Neuronal stem cell (in vitro differentiated cells): ENCODE measurements at regions not wholly inside any gene's neighbourhood (a gene's known extent, or its start where the extent isn't known, plus 50 kb on each side); places are given as distances from the start of the nearest gene placed in this dataset.

Source experiments
- DNase-seq: peaks from one replicate; pipeline ENCODE4 v3.0.0-alpha.2; 2013; ENCODE audit warnings: low spot score
- H2AFZ ChIP-seq: one replicate; pipeline ENCODE4 v1.6.1; 2013; ENCODE audit warnings: mild to moderate bottlenecking, low read length, inconsistent platforms
- H2AK5ac ChIP-seq: 2 replicates; pipeline ENCODE4 v1.6.1; 2013; ENCODE audit warnings: low read depth, mild to moderate bottlenecking, inconsistent platforms, low read length, moderate library complexity, mixed read lengths
- H2BK120ac ChIP-seq: 2 replicates; pipeline ENCODE4 v1.6.1; 2013; ENCODE audit warnings: low read depth, mild to moderate bottlenecking, inconsistent platforms, low read length, moderate library complexity, mixed read lengths
- H2BK12ac ChIP-seq: one replicate; pipeline ENCODE4 v1.6.1; 2013; ENCODE audit warnings: low read length, inconsistent platforms
- H2BK15ac ChIP-seq: 2 replicates; pipeline ENCODE4 v1.6.1; 2013; ENCODE audit warnings: mild to moderate bottlenecking, low read length, inconsistent platforms, mixed read lengths
- H2BK5ac ChIP-seq: one replicate; pipeline ENCODE4 v1.6.1; 2013; ENCODE audit warnings: inconsistent platforms, mild to moderate bottlenecking, low read length, moderate library complexity
- H3K14ac ChIP-seq: one replicate; pipeline ENCODE4 v1.6.1; 2013; ENCODE audit warnings: low read length, inconsistent platforms
- H3K18ac ChIP-seq: 2 replicates; pipeline ENCODE4 v1.6.1; 2013; ENCODE audit warnings: low read length, inconsistent platforms
- H3K23ac ChIP-seq: 2 replicates; pipeline ENCODE4 v1.6.1; 2013; ENCODE audit warnings: low read depth, mild to moderate bottlenecking, mixed read lengths, low read length, inconsistent platforms; ENCODE audit not compliant: poor library complexity
- H3K27ac ChIP-seq: replicated peaks from 3 replicates; pipeline ENCODE4 v1.5.1; 2013; ENCODE audit warnings: low read length, inconsistent platforms
- H3K27me3 ChIP-seq, 3 experiments: 2 replicates each; pipeline ENCODE4 v1.6.1; 2013; ENCODE audit warnings: low read length in 3 of 3, mild to moderate bottlenecking in 2 of 3, inconsistent platforms in 1 of 3, low read depth in 1 of 3, mixed read lengths in 1 of 3, moderate library complexity in 1 of 3; ENCODE audit not compliant: control insufficient read depth in 3 of 3, insufficient read depth in 3 of 3
- H3K36me3 ChIP-seq, 2 donors: replicated peaks in 1 of 2; 2 replicates each; pipeline ENCODE4 v1.6.1; 2013; ENCODE audit warnings: low read length in 2 of 2; ENCODE audit not compliant: control insufficient read depth in 2 of 2, insufficient read depth in 2 of 2
- H3K4ac ChIP-seq: 2 replicates; pipeline ENCODE4 v1.6.1; 2013; ENCODE audit warnings: inconsistent platforms, mild to moderate bottlenecking, low read length, moderate library complexity
- H3K4me1 ChIP-seq, 2 donors: 1 replicate in 1 of 2; 2 replicates in 1 of 2; pipeline ENCODE4 v1.6.1; 2013; ENCODE audit warnings: low read length in 2 of 2, low read depth in 1 of 2; ENCODE audit not compliant: control insufficient read depth in 2 of 2, insufficient read depth in 1 of 2
- H3K4me2 ChIP-seq: one replicate; pipeline ENCODE4 v1.6.1; 2013; ENCODE audit warnings: mild to moderate bottlenecking, low read length, inconsistent platforms; ENCODE audit not compliant: insufficient read depth, poor library complexity, severe bottlenecking
- H3K4me3 ChIP-seq, 2 donors: 2 replicates each; pipeline ENCODE4 v1.5.1; 2013; ENCODE audit warnings: low read length in 2 of 2, mild to moderate bottlenecking in 2 of 2, inconsistent platforms in 1 of 2, moderate library complexity in 1 of 2
- H3K79me1 ChIP-seq: one replicate; pipeline ENCODE4 v1.6.1; 2013; ENCODE audit warnings: low read depth, mild to moderate bottlenecking, inconsistent platforms, low read length, moderate library complexity
- H3K9ac ChIP-seq: one replicate; pipeline ENCODE4 v1.6.1; 2013; ENCODE audit warnings: mild to moderate bottlenecking, low read depth, low read length, inconsistent platforms; ENCODE audit not compliant: poor library complexity
- H3K9me3 ChIP-seq, 2 donors: replicated peaks in 1 of 2; 2 replicates each; pipeline versions ENCODE3 to v1.6.1; 2013; ENCODE audit warnings: low read length in 2 of 2, mild to moderate bottlenecking in 2 of 2, inconsistent platforms in 1 of 2, low read depth in 1 of 2, mixed read lengths in 1 of 2, moderate library complexity in 1 of 2; ENCODE audit not compliant: control insufficient read depth in 2 of 2, insufficient read depth in 1 of 2
- H4K8ac ChIP-seq: one replicate; pipeline ENCODE4 v1.6.1; 2013; ENCODE audit warnings: low read depth, mild to moderate bottlenecking, inconsistent platforms, low read length, moderate library complexity
- H4K91ac ChIP-seq: one replicate; pipeline ENCODE4 v1.6.1; 2013; ENCODE audit warnings: low read length, low read depth, mild to moderate bottlenecking, inconsistent platforms; ENCODE audit not compliant: poor library complexity
- whole genome bisulfite sequencing, 2 donors: extraction: QIAGEN DNeasy Blood & Tissue Kit; methylation state at CpG; one replicate each; pipeline ENCODE4 v1.1.7; 2013; ENCODE audit warnings: missing lambda C conversion rate in 2 of 2, mixed read lengths in 1 of 2; ENCODE audit not compliant: insufficient read length in 2 of 2, insufficient replicate concordance in 1 of 2; ENCODE audit errors: extremely low coverage in 2 of 2; 5-methylcytosine and 5-hydroxymethylcytosine counted together

DNA sequence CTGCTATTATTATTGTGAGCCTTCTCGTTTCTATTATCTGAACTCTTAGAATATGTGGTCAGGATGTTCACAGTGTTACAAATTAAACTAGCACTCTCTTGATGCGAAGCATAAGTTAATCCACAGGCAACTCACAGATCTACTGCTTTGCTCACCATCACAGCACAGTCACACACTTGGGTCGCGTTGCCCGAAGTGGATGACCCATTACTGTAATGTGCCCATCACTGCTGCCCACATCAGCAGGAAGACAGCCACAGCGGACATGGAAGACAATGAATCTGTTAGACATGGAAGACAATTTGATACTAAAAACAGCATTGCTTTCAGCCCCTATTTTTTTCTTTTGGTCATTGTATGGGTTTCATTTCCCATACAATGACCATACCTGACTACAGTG lies 216.4 kb upstream of the B3GAT1 start:
- no peak overlapping the region for H3K27ac ChIP-seq
- H2BK15ac ChIP-seq: no peak overlapping the region
- H2AFZ ChIP-seq: no peak overlapping the region
- H4K91ac ChIP-seq: no peak overlapping the region
- H2BK120ac ChIP-seq: no peak overlapping the region
- H4K8ac ChIP-seq: no peak overlapping the region
- H3K4me2 ChIP-seq: no peak overlapping the region
- no peaks in the 10 kb centered on the region for H3K79me1 ChIP-seq
- H3K14ac ChIP-seq: no peak overlapping the region
- no peaks in the 10 kb centered on the region for H3K36me3 ChIP-seq
- no peak overlapping the region for H3K23ac ChIP-seq
- no peak overlapping the region for H2AK5ac ChIP-seq
- WGBS, 2 donors: no CpG with 5 or more reads among the region's 6 CpGs
- H3K9ac ChIP-seq: no peak overlapping the region
- no peaks in the 10 kb centered on the region for H3K27me3 ChIP-seq
- no peak overlapping the region for H3K4ac ChIP-seq
- no peak for DNase-seq
- H3K9me3 ChIP-seq: no peaks in the 10 kb centered on the region
- peaks cover 0 to 4% of the 10 kb centered on the region in 2 donors for H3K4me1 ChIP-seq
- no peak overlapping the region for H3K18ac ChIP-seq
- H2BK5ac ChIP-seq: no peak overlapping the region
- H2BK12ac ChIP-seq: no peak overlapping the region
- no peak overlapping the region for H3K4me3 ChIP-seq

DNA sequence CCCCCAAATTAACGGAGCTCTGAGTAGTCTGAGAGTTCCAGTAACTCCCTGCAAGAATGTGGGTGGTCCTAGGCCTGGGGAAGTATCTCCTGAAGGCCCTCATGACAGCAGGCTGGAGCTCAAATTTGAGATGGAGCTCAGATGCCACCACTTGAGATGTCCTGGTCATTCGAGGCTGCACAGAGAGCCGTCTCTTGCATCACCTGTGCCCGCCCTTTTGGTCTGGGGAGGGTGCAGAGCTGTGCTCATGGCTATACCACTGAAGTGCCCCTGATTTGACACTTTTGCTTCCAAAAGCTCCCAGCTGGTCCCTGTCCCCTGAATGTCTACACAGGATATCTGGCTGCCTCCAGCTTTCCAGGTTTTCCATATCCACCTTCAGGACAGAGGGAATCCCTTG lies 214.0 kb upstream of the B3GAT1 start:
- H2BK5ac ChIP-seq: no peak overlapping the region
- H3K9me3 ChIP-seq: no peaks in the 10 kb centered on the region
- H4K91ac ChIP-seq: no peak overlapping the region
- no peak overlapping the region for H2AFZ ChIP-seq
- no peaks in the 10 kb centered on the region for H3K36me3 ChIP-seq
- no peak overlapping the region for H3K4ac ChIP-seq
- H3K4me2 ChIP-seq: no peak overlapping the region
- no peak overlapping the region for H2AK5ac ChIP-seq
- no peak overlapping the region for H3K27ac ChIP-seq
- H4K8ac ChIP-seq: no peak overlapping the region
- no peaks in the 10 kb centered on the region for H3K79me1 ChIP-seq
- H2BK12ac ChIP-seq: no peak overlapping the region
- H3K9ac ChIP-seq: no peak overlapping the region
- no peak overlapping the region for H2BK15ac ChIP-seq
- no peak overlapping the region for H3K23ac ChIP-seq
- no peak overlapping the region for H3K4me3 ChIP-seq
- DNase-seq: no peak
- H2BK120ac ChIP-seq: no peak overlapping the region
- no peak overlapping the region for H3K18ac ChIP-seq
- no peaks in the 10 kb centered on the region for H3K27me3 ChIP-seq
- no peaks in the 10 kb centered on the region for H3K4me1 ChIP-seq
- no CpG with 5 or more reads among the region's 4 CpGs for WGBS, 2 donors
- H3K14ac ChIP-seq: no peak overlapping the region

DNA sequence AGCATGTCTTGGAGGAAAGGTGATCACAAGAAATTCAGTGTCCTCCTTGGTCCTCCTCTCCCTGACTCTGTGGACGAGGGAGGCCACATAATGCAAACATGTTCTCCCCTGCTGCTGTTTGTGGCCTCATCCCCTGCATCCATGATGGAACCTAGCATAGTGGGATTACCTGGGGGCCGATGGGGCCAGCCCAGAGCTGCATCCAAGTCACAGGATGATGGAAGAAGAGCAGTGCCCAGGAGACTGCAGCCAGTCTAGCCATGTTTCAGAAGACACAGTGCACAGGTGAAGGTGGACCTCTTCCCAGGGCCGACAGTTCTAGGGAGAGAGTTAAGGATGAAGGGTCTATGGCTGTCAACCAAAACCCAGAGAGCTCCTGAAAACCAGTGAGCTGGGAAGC lies 213.6 kb upstream of the B3GAT1 start:
- Histone ChIP-seq H4K91ac (no peak overlapping the region), H3K4ac (no peak overlapping the region), H2AFZ (no peak overlapping the region), H3K18ac (no peak overlapping the region), H3K23ac (no peak overlapping the region), H3K27me3 (no peaks in the 10 kb centered on the region), H2BK5ac (no peak overlapping the region), H4K8ac (no peak overlapping the region), H3K9ac (no peak overlapping the region), H3K27ac (no peak overlapping the region), H2AK5ac (no peak overlapping the region), H2BK120ac (no peak overlapping the region), H3K79me1 (no peaks in the 10 kb centered on the region), H3K14ac (no peak overlapping the region), H3K36me3 (no peaks in the 10 kb centered on the region), H2BK15ac (no peak overlapping the region), H3K9me3 (no peaks in the 10 kb centered on the region), H3K4me2 (no peak overlapping the region), H3K4me3 (no peak overlapping the region), H2BK12ac (no peak overlapping the region), H3K4me1 (no peaks in the 10 kb centered on the region)
- WGBS, 2 donors: no CpG with 5 or more reads among the region's 3 CpGs
- DNase-seq: no peak

DNA sequence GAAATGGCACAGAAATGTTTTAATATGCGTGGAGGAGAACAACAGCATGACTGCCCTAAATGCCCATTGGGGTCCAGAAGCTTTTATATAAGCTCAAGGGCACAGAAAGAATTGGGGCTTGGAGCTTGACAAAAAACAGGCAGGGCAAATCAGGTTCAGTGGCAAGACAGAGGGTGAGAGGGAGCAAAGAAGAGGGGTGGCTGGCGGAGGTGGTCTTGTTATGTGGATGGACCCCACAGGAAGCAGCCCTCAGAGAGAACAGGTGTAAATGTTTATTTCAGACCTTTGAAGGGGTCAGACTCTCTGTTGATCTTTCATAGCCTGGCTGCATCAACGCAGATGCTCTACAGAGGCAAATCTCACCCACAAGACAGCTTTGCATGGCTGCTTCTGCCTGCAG lies 213.1 kb upstream of the B3GAT1 start:
- Histone ChIP-seq H2AK5ac (no peak overlapping the region), H3K18ac (no peak overlapping the region), H3K23ac (no peak overlapping the region), H3K27ac (no peak overlapping the region), H2BK120ac (no peak overlapping the region), H4K91ac (no peak overlapping the region), H2BK5ac (no peak overlapping the region), H3K14ac (no peak overlapping the region), H3K4me2 (no peak overlapping the region), H3K9me3 (no peaks in the 10 kb centered on the region), H3K36me3 (no peaks in the 10 kb centered on the region), H3K4me3 (no peak overlapping the region), H2BK12ac (no peak overlapping the region), H3K27me3 (no peaks in the 10 kb centered on the region), H3K9ac (no peak overlapping the region), H3K4ac (no peak overlapping the region), H3K79me1 (no peaks in the 10 kb centered on the region), H2BK15ac (no peak overlapping the region), H2AFZ (no peak overlapping the region), H4K8ac (no peak overlapping the region), H3K4me1 (no peaks in the 10 kb centered on the region)
- no CpG with 5 or more reads among the region's 3 CpGs for WGBS, 2 donors
- no peak for DNase-seq
